ENCODE measurements at regions not wholly inside any gene's neighbourhood (a gene's known extent, or its start where the extent isn't known, plus 50 kb on each side); places are given as distances from the start of the nearest gene placed in this dataset.

DNA sequence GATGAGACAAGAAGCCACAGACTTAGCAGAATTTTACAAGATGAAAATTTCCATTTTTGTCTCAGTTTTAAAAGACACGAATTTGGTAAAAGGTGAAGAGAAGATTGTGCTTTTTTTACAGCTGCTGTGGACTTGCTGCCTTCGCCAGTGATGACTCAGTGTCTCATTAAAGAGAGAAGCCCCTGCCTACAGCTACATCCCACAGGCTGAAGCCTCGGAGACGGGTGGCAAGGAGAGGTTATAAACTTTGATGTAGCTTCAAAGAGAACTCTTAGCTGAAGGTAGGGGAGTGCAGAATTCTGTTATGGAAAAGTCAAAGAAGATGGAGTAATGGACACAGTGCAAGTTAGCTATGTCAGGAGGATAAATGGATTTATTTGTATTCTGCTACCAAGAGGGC lies 683.4 kb upstream of the ARGLU1 start:
- DNase-seq (ENCODE audit: low read depth), result no peak

DNA sequence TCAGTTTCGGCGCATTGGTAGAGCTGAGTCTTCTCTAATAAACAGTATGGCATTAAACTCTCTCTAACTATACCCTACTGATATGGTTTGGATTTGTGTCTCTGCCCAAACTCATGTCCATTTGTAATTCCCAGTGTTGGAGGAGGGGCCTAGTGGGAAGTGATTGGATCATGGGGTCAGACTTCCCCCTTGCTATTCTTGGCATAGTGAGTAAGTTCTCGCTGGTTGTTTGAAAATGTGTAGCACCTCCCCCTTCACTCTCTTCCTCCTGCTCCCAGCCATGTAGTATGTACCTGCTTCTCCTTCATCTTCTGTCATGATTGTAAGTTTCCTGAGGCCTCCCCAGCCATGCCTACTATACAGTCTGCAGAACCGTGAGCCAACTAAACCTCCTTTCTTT lies 682.7 kb upstream of the ARGLU1 start:
- no peak for DNase-seq (ENCODE audit: low read depth)

DNA sequence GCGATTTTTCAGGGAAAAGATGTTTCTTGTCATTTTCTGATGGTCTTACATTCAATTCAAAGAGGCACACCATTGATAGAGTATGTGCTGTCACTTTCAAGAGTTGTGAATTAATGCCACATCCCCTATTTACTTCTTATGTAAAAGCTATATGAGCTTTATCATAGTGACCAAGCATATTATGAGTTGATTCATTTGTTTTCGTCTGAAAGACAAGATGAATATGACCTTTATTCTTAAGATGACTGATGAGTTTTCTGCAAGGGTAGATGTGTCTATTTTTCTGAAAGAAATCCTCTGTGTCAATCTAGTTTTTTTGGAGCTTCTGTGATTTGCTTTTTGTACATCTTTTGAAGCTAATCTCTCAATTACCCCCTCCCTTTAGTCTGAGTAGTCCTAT lies 676.3 kb upstream of the ARGLU1 start:
- DNase-seq (ENCODE audit: low read depth), result no peak

DNA sequence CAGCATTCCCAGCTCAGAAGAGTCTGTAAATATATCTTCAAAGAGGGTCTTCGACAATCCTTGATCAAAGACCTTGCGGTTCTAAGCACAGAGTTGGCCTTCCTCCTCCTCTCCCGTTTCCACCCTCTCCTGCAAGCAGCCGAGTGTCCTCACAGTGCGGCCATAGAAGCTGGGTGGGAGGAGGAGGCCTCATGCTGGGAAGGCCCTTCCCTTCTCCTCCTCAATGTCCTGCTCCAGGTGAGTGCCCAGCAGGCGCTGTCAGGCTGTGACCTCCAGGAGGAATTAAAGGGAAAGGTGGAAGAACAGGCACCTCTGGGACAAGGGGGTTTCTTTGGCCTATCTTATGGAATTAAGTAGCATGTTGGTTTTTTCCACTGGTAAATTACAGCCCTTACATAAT lies 674.2 kb upstream of the ARGLU1 start:
- DNase-seq (ENCODE audit: low read depth), result no peak

DNA sequence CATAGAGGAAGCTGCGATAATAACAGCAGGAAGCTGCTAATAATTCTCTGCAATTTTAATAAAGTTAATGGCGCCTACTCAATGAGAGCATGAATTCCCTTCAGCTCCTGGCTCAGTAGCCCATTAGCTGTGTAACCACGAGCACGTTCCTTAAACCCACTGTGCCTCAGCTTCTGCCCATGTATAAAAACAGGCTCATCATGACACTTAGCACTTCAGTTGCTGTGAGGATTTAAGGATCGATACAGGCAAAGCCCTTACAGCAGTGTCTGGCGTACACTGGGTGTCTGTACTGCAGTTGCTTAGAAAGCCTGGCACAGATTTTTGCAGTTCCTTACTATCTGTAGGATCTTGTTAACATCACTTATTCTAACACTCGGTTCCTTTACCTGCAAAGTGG lies 673.4 kb upstream of the ARGLU1 start:
- DNase-seq (ENCODE audit: low read depth), result no peak

DNA sequence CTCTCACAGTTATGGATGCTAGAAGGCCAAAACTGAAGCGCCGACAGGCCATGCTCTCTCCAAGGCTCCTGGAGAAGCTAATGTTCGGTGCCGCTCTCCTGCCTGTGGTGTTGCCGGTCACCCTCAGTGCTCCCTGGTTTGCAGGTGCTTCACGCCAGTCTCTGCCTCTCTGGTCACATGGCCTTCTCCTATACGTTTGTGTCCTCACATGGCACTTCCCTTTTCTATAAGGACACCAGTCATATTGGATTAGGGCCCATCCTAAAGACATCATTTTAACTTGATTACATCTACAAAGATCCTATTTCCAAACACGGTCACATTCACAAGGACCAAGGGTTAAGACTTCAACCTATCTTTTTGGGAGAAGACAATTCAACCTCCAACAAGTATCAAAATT lies 671.3 kb upstream of the ARGLU1 start:
- no peak for DNase-seq (ENCODE audit: low read depth)

DNA sequence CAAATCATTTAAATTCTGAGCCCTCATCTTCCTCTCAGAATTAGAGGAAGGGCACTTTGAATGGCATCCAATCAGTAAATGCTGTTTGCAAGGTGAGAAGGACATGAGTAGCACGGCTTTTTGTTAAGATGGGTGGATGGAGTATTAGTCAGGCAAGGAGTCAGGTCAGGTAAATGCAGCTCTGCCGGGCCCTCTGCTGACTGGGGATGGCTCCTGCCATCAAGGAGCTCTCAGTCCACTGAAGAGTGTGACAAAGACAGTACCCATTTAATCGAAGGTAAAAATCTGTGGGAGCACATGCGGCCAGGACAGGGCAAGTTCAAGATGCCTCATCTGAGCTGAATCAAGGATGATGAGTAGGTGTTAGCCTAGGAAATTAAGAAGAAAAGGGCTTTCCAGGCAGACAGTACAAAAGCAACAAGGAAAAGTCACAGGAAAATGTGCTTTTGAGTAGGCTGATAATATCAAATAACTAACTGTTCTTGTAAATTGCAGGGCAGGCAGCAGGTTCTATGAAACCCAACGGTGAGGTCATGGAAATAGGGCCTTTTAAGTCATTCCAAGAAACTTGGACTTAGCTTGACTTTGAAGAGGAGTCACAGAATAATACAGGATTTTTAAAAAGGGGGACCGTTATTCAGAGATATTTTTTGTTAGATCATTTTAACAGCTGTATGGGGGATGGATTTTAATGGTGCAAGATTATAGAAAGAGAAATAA lies 670.5 kb upstream of the ARGLU1 start:
- DNase-seq (ENCODE audit: low read depth), result no peak

DNA sequence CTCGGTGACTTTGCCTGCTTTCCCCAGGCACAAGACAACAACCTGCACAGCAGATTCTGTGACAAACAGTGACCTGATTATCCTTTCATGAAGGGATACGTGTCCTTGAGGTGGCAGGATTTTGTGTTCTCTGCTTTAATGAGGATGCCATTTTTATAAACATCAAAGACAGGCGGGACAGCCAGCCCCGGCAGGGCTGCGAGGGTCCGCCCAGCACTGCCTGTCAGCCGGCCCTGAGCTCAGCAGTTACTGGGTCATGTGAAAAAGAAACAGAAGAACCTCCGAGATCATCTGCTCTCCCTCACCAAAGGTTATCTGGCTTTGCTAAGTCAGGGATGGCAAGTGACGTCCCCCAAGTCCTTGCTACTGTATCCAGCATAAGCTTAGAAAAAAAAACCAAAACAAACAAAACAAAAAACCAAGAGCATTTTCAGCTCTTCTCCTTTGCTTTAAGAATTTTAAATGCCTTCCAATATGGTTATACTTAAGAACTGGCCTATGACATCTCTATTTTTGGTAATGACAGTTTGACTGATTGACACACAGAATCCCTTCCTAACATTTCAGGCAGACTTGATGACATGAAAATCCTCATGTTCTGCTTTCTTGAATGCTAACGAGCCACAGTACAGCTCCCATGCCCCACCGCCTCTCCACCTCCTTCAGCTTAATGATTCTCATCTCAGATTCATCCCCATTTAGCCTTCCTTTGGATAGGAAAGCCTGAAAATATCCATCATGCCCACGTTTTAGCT lies 666.6 kb upstream of the ARGLU1 start:
- DNase-seq (ENCODE audit: low read depth), result no peak

DNA sequence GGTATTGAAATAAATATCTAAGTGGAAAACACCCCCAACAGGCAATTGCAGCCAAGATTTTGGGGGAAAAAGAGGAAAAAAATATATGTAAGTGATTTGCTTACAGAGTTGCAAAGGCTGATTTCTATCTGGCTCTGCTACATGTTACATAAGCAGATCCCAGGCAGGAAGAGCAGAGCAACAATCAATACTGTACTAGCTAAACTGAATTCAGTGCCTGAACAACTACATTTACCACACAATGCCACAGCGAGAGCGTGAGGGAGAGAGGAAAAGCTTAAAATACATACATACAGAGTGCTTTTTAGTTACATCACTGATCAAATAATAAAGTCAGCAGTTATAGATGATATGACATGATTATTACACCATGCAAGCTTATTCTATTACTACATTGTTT lies 665.6 kb upstream of the ARGLU1 start:
- DNase-seq (ENCODE audit: low read depth), result no peak

DNA sequence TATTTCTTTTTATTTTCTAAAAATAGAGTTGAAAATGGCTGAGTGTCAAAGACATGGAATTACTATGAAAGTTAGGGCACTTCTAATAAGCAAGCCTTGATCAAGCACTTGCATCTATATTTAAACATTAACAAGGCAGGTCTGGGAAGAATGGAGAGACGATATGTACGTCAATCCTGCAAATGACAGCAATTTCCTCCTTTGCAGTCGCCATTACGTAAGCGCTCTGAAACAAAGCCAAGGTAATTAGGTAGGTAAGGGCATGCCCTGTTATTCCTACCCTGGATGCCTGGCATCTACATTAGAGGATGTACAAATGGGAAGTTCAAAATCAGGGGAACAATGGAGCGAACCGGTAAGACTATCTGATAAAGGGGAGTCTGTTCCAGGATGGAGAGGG lies 664.0 kb upstream of the ARGLU1 start:
- DNase-seq (ENCODE audit: low read depth), result no peak

DNA sequence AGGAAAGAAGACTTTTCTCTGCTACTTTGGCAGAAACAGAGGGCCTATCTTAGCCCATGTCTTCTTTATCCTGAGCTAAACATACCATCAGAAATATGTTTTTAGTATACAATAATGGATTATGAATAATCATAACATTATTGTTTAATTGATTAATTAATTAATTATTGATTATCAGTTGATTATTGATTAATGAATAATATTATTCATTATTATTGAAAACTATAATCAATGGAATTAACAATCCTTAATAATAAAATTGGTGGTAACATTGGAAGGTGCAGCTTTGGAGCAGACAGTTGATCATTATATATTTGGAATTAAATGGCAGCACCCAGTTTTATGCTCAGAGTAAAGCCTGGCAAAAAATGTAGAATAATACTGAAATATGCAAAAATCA lies 655.9 kb upstream of the ARGLU1 start:
- no peak for DNase-seq (ENCODE audit: low read depth)

DNA sequence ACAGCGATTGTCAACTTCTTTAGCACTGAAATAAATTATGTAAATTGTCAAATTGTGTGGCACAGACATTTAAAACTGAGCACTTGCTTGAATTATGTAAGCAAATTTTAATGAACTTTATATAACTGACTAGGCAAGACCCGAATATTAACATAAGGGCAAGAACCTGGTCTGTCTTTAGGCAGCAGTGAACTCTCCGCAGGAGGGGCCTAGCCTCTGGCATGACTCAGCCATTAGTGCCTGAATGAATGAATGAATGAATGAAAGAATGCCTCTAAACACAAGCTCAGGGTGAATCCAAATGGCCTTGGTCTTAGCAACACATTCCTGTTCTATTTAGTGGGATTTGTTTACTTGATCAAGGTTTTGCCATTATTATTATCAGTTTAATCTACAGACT lies 654.7 kb upstream of the ARGLU1 start:
- no peak for DNase-seq (ENCODE audit: low read depth)

DNA sequence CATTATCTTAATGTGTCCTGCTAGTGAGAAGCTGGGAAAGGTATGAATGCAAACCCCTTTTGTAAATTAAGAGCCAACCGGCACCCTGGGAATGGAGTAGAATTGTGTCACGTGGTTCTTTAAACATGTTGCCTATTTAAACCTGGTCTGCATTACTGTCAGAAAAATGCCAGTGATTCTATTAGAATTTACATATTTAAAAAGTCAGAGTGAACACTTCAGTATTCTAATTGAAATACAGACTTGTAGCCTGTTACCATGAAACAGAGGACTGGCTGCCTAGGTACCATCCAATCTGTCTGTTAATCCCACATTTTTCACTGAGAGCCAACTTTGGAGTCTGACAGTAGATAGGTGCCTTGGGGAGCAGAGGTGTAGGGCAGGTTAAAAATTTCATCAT lies 652.3 kb upstream of the ARGLU1 start:
- DNase-seq (ENCODE audit: low read depth), result no peak

DNA sequence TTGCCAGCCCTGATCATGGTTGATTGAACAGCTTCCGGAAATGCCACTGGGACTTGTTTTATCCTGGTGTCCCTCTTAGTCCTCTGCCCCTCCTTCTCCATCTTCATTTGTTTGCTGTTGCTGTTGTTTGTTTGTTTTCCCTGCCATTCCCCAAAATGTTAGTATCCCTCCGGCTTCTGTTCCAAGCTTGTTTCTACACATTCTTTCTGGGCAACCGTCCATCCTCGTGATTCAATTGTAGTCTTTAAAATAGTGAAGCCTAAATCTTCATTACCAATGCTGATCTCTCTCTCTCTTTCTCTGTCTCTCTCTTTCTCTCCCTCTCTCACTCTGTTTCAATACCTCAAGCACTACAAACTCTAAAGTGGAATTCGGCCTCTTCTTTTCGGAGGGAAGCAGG lies 649.3 kb upstream of the ARGLU1 start:
- no peak for DNase-seq (ENCODE audit: low read depth)

DNA sequence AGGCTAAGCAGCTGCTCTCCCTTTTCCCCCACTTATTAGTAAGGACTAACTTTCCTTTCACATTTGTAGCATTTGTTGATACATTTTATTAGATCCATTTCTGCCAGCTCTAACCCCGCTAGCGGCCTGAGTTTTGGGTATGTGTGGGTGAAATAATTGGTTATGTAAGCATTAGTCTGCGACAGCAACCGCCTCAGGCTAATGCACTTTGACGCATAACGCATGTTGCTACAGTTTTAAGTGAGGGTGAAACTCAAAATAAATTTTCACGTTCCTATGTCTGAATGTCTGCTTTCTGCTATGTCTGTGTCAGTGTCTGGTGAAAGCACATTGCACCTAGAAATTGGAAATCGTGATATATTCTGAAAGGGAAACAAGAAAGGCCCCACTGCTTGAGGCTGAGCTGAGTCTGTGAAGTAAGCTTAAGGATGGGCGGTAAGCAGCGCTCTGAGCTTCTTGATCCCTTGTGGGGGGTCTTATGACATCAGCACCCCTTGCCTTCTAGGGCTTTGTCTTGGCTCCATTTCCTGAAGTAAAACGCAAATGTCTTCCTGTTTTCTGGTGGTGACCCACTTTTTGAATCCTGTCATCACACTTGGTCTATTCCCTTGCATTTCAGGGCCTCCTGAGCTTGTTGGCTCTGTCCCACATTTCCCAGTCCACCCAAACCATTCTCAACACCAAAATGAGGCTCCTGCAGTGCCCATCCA lies 648.3 kb upstream of the ARGLU1 start:
- DNase-seq (ENCODE audit: low read depth), result no peak

DNA sequence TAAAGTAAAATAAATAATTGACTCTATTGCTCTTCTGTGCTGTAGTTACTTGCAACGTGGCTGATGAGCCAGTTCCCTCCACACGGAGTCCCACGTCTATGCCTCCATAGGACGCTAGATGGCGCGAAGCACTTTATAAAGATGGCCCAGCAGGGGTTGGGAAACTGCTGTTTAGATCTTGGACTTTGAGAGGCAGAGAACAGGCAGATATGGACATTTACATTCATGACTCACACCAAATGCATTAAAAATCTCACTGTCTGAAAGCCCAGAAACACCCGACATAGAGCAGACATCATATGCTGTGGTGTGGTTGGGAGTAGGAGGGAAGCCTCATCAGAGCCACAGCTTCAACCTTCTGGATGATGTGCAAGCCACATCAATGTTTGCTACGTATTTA lies 643.1 kb upstream of the ARGLU1 start:
- DNase-seq (ENCODE audit: low read depth), result peak; percentile 18

DNA sequence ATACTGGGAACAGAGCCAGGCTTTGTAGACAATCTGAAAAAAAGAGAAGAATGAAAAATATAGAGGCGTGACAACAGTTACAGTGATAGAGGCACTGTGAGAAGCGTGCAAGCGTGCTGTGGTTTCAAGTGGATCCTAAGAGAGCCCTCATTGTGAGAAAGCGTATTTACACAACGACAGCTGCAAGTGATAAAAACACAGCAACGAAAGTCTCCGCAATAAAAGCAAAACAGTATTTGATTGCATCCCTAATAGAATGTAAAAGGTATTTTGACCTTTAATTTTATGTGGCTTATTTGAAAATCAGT lies 642.7 kb upstream of the ARGLU1 start:
- DNase-seq (ENCODE audit: low read depth), result no peak

DNA sequence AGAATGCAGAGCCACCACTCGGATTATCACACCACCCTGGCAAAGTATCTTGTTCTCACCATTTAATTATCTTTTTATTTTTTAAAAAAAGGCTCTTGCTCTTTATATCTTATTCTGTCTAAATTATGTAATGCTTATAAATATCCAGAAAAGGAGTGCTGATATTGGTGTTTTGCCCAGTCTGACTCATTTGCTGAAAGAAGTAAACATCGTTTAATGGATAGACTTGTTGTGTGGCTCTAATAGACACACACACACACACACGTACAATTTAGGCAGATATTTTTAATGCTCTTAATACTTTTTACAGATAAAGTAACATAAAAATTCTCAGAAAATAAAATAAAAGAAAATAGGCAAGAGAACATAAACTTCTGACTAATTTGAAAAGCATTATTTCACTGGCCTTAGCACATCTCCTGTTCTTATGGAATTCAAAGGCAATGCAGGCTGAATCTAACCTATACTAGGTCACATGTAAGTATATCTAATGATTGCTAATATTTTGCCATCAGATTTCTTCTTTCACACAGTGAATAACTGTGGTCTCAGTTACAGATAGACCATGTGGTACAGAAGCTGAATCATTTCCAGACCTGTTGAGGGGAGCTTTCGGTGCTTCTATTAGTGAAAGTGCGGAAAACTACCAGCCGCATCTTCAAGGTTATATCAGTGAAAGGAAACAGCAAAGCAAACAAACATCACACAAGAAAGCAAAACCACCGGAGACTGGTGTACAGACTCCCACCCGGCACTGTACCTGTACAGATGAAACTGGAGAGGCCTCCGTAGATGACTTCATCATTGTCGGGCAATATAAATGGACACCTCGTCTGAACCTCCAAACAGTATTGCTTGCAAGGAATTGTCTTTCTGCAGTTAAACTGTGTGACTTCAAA lies 642.1 kb upstream of the ARGLU1 start:
- no peak for DNase-seq (ENCODE audit: low read depth)

DNA sequence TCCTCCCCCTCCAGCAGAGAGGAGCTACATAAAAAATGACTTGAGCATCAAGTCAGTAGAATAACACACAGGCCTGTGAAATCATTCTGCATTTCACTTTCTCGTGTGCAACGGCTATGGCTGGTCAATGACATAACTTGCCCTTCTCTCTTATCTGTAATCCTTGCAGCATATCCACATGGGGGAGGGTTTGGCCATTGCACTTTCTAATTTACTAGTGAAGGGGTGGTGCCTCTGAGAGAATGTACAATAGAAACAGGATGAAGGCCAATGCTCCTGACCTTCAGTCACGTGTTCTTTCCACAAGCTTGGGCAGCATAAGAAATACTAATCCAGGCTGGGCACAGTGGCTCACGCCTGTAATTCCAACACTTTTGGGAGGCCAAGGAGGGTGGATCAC lies 641.0 kb upstream of the ARGLU1 start:
- DNase-seq (ENCODE audit: low read depth), result no peak

DNA sequence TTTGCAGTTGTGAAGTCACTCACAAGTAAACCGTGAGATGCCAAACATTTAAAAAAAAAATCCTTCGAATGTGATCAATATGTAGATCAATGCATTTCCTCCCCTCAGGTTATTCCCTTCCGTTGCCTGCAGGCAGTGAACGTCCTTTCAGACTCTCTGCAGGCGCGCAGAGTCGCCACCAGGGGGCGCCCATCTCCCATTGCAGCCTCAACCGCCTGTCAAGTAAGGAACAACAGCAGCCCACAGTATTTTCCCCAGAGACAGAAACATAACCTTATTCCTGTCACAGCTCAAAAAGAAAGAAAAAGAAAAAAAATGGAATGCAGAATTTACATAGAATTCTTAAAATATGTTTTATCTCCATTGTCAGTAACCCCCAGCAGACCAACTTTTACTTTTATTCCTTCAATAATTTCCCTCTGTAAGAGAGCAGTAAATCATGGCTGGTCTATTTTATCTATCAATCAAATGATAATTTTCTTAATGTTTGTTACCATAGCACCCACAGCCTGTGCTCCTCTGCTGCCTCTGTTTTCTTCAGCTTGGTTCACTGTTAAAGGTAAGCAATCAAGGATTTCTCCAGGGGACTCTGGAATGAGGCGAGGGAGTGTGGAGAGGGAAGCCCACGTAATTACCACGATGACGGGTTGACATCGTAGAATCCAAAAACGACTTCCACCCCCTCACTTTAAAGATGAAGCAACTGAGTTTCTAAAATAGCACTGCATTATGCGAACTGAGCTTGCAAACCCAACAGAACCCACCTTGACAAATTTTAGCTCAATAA lies 637.6 kb upstream of the ARGLU1 start:
- DNase-seq (ENCODE audit: low read depth), result peak; percentile 6

DNA sequence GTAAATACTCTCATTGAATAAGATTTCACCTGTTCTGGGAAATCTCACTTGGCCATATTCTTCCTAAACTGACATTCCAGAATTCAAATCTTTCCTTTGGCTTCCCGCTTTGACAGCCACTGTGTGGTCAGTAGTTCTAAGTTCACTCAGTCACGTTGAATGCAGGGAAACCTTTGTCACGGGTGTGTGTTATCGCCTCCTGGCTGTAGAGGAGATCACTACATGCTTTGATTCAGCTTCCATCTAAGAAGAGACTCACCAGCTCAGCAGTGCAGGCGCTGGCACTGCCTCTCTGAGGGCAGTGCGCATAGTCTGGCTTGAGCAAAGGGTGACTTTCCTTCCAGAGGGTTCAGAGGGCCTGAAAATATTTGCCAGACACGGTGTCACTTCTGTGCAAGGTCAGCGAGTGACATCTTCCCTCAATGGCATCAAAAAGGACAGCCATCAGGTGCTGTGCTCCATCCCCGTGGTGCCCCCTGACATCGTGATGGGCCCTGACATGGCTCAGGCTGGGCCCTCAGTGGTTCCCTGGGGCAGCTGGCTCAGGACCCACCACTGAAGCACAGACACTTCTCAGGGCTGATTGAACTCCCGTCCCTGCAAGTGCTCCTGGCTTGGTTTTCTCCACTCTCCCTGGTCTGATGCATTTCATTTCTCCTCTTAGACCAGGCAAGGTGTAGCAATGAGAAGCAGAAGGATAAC lies 635.4 kb upstream of the ARGLU1 start:
- DNase-seq (ENCODE audit: low read depth), result no peak
